Body of pancreas (tissue), 4 donors: ENCODE measurements at regions not wholly inside any gene's neighbourhood (a gene's known extent, or its start where the extent isn't known, plus 50 kb on each side); places are given as distances from the start of the nearest gene placed in this dataset.

Experiments used
- POLR2A ChIP-seq, 3 donors: fragments of 450-650 bp; IDR thresholded peaks; one replicate each; pipeline ENCODE4 v1.6.1; 2016; ENCODE audit warnings: antibody characterized with exemption in 3 of 3, mild to moderate bottlenecking in 2 of 3
- TF ChIP-seq, protein P1 (sequence below), 7 experiments: fragments of 450-650 bp in 4 of 7; fragments of 200-600 bp in 3 of 7; sonication (generic) in 3 of 7; IDR thresholded peaks; one replicate each; pipeline ENCODE4 v1.5.1; 2016 to 2019; ENCODE audit warnings: antibody characterized with exemption in 7 of 7

DNA sequence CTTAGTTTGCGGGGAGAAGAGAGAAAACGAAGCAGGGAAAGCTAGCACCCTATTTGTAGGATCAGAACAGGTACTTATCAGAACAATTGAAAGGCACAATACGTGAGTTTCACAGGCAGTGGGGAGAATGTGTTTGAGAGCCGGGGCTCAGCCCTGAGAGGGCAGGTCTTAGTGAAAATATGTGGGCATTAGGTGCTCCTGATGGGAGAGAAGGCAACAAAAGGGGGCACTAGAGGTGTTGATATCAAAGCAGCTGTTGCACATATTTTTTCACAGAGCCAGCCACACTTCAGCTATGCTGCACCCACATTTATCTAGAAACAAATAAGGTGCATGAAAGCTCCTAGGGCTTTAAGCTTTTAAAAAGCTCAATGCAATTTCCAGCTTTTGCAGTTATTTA is 99.7 kb upstream of the MAN2A1 start:
- TF ChIP-seq POLR2A (IDR thresholded peaks at IDR 0.05) = no peak
- TF ChIP-seq, protein P1, sequence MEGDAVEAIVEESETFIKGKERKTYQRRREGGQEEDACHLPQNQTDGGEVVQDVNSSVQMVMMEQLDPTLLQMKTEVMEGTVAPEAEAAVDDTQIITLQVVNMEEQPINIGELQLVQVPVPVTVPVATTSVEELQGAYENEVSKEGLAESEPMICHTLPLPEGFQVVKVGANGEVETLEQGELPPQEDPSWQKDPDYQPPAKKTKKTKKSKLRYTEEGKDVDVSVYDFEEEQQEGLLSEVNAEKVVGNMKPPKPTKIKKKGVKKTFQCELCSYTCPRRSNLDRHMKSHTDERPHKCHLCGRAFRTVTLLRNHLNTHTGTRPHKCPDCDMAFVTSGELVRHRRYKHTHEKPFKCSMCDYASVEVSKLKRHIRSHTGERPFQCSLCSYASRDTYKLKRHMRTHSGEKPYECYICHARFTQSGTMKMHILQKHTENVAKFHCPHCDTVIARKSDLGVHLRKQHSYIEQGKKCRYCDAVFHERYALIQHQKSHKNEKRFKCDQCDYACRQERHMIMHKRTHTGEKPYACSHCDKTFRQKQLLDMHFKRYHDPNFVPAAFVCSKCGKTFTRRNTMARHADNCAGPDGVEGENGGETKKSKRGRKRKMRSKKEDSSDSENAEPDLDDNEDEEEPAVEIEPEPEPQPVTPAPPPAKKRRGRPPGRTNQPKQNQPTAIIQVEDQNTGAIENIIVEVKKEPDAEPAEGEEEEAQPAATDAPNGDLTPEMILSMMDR (IDR thresholded peaks at IDR 0.05) = peak in 4 of 7 experiments; percentile 21 to 41 (median 22)
